ENCODE measurements at regions not wholly inside any gene's neighbourhood (a gene's known extent, or its start where the extent isn't known, plus 50 kb on each side); places are given as distances from the start of the nearest gene placed in this dataset.

- TF ChIP-seq CTCF (conservative IDR thresholded peaks at IDR 0.05; ENCODE audit: low read depth, low read length) = no peak
- TF ChIP-seq EZH2phosphoT487 (IDR thresholded peaks at IDR 0.05; ENCODE audit: borderline replicate concordance, low read length) = no peak
These were observed 159.7 kb downstream of the TFCP2L1 start for GRCh38 chr2:121125350-121125749.

Data from PC-3 (cell line).